ENCODE measurements at regions not wholly inside any gene's neighbourhood (a gene's known extent, or its start where the extent isn't known, plus 50 kb on each side); places are given as distances from the start of the nearest gene placed in this dataset.

GRCh38 chr9:103116246-103116645, 121.1 kb downstream of the CYLC2 start:
- no peak overlapping the region for H3K27ac Mint-ChIP-seq
- intact Hi-C loops (cut with micrococcal nuclease): no loop called here
- no peaks in the 10 kb centered on the region for H3K4me1 Mint-ChIP-seq (ENCODE audit: low read depth)
- ChIA-PET POLR2A (no interaction called here), CTCF (no interaction called here)
- no peak overlapping the region for H3K4me3 Mint-ChIP-seq
- no peak for DNase-seq
- no peaks in the 10 kb centered on the region for H3K27me3 Mint-ChIP-seq
- no peaks in the 10 kb centered on the region for H3K9me3 Mint-ChIP-seq
- no peak for ATAC-seq
- TF ChIP-seq CTCF (IDR thresholded peaks at IDR 0.05): no peak
- H3K36me3 Mint-ChIP-seq (ENCODE audit: low read depth): no peaks in the 10 kb centered on the region

- ATAC-seq: no peak
- Mint-ChIP-seq H3K4me1 (ENCODE audit: low read depth) (no peaks in the 10 kb centered on the region), H3K27ac (no peak overlapping the region), H3K36me3 (ENCODE audit: low read depth) (no peaks in the 10 kb centered on the region), H3K4me3 (no peak overlapping the region), H3K27me3 (no peaks in the 10 kb centered on the region), H3K9me3 (peaks cover 16% of the 10 kb centered on the region)
- POLR2A ChIA-PET: no interaction called here
- intact Hi-C loops (cut with micrococcal nuclease): no loop called here
- TF ChIP-seq CTCF (IDR thresholded peaks at IDR 0.05): no peak
- CTCF ChIA-PET: no interaction called here
- no peak for DNase-seq
Observed at GRCh38 chr9:103126494-103126893, 131.4 kb downstream of the CYLC2 start.

DNA sequence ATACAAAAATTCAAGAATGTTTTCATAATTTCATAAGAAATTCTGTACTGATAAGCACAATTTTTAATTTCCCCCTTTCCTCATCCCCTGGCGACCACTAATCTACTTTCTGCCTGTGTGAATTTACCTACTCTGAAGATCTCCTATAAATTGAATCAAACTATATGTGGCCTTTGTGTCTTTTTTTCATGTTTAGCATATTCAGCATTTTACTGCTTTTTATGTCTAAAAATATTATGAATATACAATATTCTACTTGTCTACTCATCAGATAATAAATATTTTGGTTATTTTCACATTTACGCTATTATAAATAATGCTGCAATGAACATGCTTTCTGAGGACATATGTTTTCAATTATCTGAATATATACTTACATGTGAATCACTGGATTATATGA, 144.8 kb downstream of the CYLC2 start:
- intact Hi-C loops (cut with micrococcal nuclease): no loop called here
- Mint-ChIP-seq H3K27ac (no peak overlapping the region), H3K27me3 (no peaks in the 10 kb centered on the region), H3K9me3 (no peaks in the 10 kb centered on the region), H3K4me1 (ENCODE audit: low read depth) (no peaks in the 10 kb centered on the region), H3K36me3 (ENCODE audit: low read depth) (no peaks in the 10 kb centered on the region), H3K4me3 (no peak overlapping the region)
- ATAC-seq (no peak), DNase-seq (no peak)
- ChIA-PET POLR2A (no interaction called here), CTCF (no interaction called here)
- no peak for TF ChIP-seq CTCF (IDR thresholded peaks at IDR 0.05)

GRCh38 chr9:103152473-103152872, 157.3 kb downstream of the CYLC2 start:
- ATAC-seq: no peak
- peaks cover 11% of the 10 kb centered on the region for H3K9me3 Mint-ChIP-seq
- H3K4me1 Mint-ChIP-seq (ENCODE audit: low read depth): no peaks in the 10 kb centered on the region
- no peak overlapping the region for H3K27ac Mint-ChIP-seq
- no peak overlapping the region for H3K4me3 Mint-ChIP-seq
- no peak for DNase-seq
- no peaks in the 10 kb centered on the region for H3K36me3 Mint-ChIP-seq (ENCODE audit: low read depth)
- no peaks in the 10 kb centered on the region for H3K27me3 Mint-ChIP-seq
- POLR2A ChIA-PET: no interaction called here
- CTCF ChIA-PET: no interaction called here
- intact Hi-C loops (cut with micrococcal nuclease): no loop called here
- TF ChIP-seq CTCF (IDR thresholded peaks at IDR 0.05): no peak

GRCh38 chr9:103167530-103167929, 172.4 kb downstream of the CYLC2 start:
- Mint-ChIP-seq H3K9me3 (peaks cover 8% of the 10 kb centered on the region), H3K4me3 (no peak overlapping the region), H3K36me3 (ENCODE audit: low read depth) (no peaks in the 10 kb centered on the region), H3K4me1 (ENCODE audit: low read depth) (no peaks in the 10 kb centered on the region), H3K27me3 (no peaks in the 10 kb centered on the region), H3K27ac (no peak overlapping the region)
- DNase-seq (no peak), ATAC-seq (no peak)
- no peak for TF ChIP-seq CTCF (IDR thresholded peaks at IDR 0.05)
- CTCF ChIA-PET: no interaction called here
- intact Hi-C loops (cut with micrococcal nuclease): no loop called here
- POLR2A ChIA-PET: no interaction called here
